OCI-LY3 (cell line): ENCODE measurements at regions not wholly inside any gene's neighbourhood (a gene's known extent, or its start where the extent isn't known, plus 50 kb on each side); places are given as distances from the start of the nearest gene placed in this dataset.

Source experiments
- H2AFZ ChIP-seq: fragments of 200-600, 300-600 bp; shearing (Covaris generic); 2 replicates; pipeline ENCODE4 v1.6.0; 2014; ENCODE audit warnings: antibody characterized with exemption, low read depth, low read length
- H3K27ac ChIP-seq: fragments of 200-600, 300-600 bp; sonication (generic); 2 replicates; pipeline ENCODE4 v1.5.1; 2014; ENCODE audit warnings: mild to moderate bottlenecking, low read length, moderate library complexity, mixed read lengths
- H3K27me3 ChIP-seq: fragments of 200-600, 300-600 bp; sonication (generic); 2 replicates; pipeline ENCODE4 v1.6.1; 2014; ENCODE audit warnings: low read depth, low read length, mixed read lengths
- H3K36me3 ChIP-seq: fragments of 200-600, 300-600 bp; sonication (generic); replicated peaks from 2 replicates; pipeline ENCODE3; 2014; ENCODE audit warnings: low read depth, low read length, mixed read lengths
- H3K4me1 ChIP-seq: fragments of 300-600, 200-600 bp; sonication (generic); 2 replicates; pipeline ENCODE4 v1.6.1; 2014; ENCODE audit warnings: low read length, mixed read lengths
- H3K4me2 ChIP-seq: fragments of 200-600, 300-600 bp; sonication (generic); 2 replicates; pipeline ENCODE4 v1.6.1; 2014; ENCODE audit warnings: low read length, mixed read lengths
- H3K4me3 ChIP-seq: fragments of 300-600, 200-600 bp; sonication (generic); 2 replicates; pipeline ENCODE4 v1.5.1; 2014; ENCODE audit warnings: antibody characterized with exemption, mild to moderate bottlenecking, low read length, moderate library complexity
- H3K79me2 ChIP-seq: fragments of 300-600, 200-600 bp; shearing (Covaris generic); 2 replicates; pipeline ENCODE4 v1.6.1; 2014; ENCODE audit warnings: mild to moderate bottlenecking, low read length, mixed read lengths
- H3K9ac ChIP-seq: fragments of 300-600, 200-600 bp; shearing (Covaris generic); 2 replicates; pipeline ENCODE4 v1.6.0; 2014; ENCODE audit warnings: mild to moderate bottlenecking, low read length, moderate library complexity
- H3K9me3 ChIP-seq: fragments of 200-600, 300-600 bp; shearing (Covaris generic); 2 replicates; pipeline ENCODE4 v1.6.1; 2014; ENCODE audit warnings: low read length, mixed read lengths; ENCODE audit not compliant: insufficient read depth
- H4K20me1 ChIP-seq: fragments of 200-600, 300-600 bp; sonication (generic); 2 replicates; pipeline ENCODE4 v1.6.1; 2016; ENCODE audit warnings: low read length, mixed read lengths; ENCODE audit not compliant: insufficient read depth
- CTCF ChIP-seq: fragments of 200-600, 300-600 bp; sonication (generic); IDR thresholded peaks from 2 replicates; pipeline ENCODE4 v1.5.1; 2014; ENCODE audit warnings: antibody characterized with exemption, low read length, low read depth
- EZH2phosphoT487 ChIP-seq: fragments of 200-600 bp; shearing (Covaris generic); IDR thresholded peaks from 2 replicates; pipeline ENCODE4 v1.6.1; 2018; ENCODE audit warnings: antibody characterized with exemption, mixed run types, low read depth

- no peaks in the 10 kb centered on the region for H3K27me3 ChIP-seq
- no peak overlapping the region for H2AFZ ChIP-seq
- H3K4me1 ChIP-seq: no peaks in the 10 kb centered on the region
- H3K4me3 ChIP-seq: no peak overlapping the region
- no peak overlapping the region for H3K9ac ChIP-seq
- H3K9me3 ChIP-seq: no peaks in the 10 kb centered on the region
- H3K27ac ChIP-seq: no peak overlapping the region
- H4K20me1 ChIP-seq: no peaks in the 10 kb centered on the region
- no peak overlapping the region for H3K4me2 ChIP-seq
- H3K36me3 ChIP-seq: no peaks in the 10 kb centered on the region
- no peaks in the 10 kb centered on the region for H3K79me2 ChIP-seq
- TF ChIP-seq EZH2phosphoT487: no peak
- TF ChIP-seq CTCF: no peak
Measured at GRCh38 chr3:151999936-152000335, 126.5 kb downstream of the SUCNR1 start.

- Histone ChIP-seq H3K9me3 (no peaks in the 10 kb centered on the region), H2AFZ (no peak overlapping the region), H3K27ac (no peak overlapping the region), H3K36me3 (no peaks in the 10 kb centered on the region), H3K4me1 (no peaks in the 10 kb centered on the region), H3K9ac (no peak overlapping the region), H3K27me3 (no peaks in the 10 kb centered on the region), H4K20me1 (no peaks in the 10 kb centered on the region), H3K4me3 (no peak overlapping the region), H3K4me2 (no peak overlapping the region), H3K79me2 (no peaks in the 10 kb centered on the region)
- TF ChIP-seq CTCF (no peak), EZH2phosphoT487 (no peak)
Measured at GRCh38 chr3:152011812-152012735, 138.6 kb downstream of the SUCNR1 start.

GRCh38 chr3:152019508-152019907 is 146.1 kb downstream of the SUCNR1 start:
- no peak overlapping the region for H2AFZ ChIP-seq
- no peaks in the 10 kb centered on the region for H3K79me2 ChIP-seq
- no peaks in the 10 kb centered on the region for H3K4me1 ChIP-seq
- no peak overlapping the region for H3K4me2 ChIP-seq
- H3K9me3 ChIP-seq: no peaks in the 10 kb centered on the region
- no peaks in the 10 kb centered on the region for H4K20me1 ChIP-seq
- no peak overlapping the region for H3K4me3 ChIP-seq
- H3K27me3 ChIP-seq: no peaks in the 10 kb centered on the region
- H3K36me3 ChIP-seq: no peaks in the 10 kb centered on the region
- no peak overlapping the region for H3K9ac ChIP-seq
- no peak overlapping the region for H3K27ac ChIP-seq
- no peak for TF ChIP-seq EZH2phosphoT487

- Histone ChIP-seq H3K4me3 (no peak overlapping the region), H3K4me1 (peaks cover 5% of the 10 kb centered on the region), H3K27ac (no peak overlapping the region), H3K36me3 (no peaks in the 10 kb centered on the region), H3K9me3 (no peaks in the 10 kb centered on the region), H3K9ac (no peak overlapping the region), H3K27me3 (no peaks in the 10 kb centered on the region), H3K4me2 (no peak overlapping the region), H4K20me1 (no peaks in the 10 kb centered on the region), H3K79me2 (no peaks in the 10 kb centered on the region), H2AFZ (peak overlapping the region; percentile 48; the same call in 1 of the 2 replicates)
- TF ChIP-seq EZH2phosphoT487 (no peak), CTCF (no peak)
Measured at GRCh38 chr3:152021951-152022461, 148.6 kb downstream of the SUCNR1 start.
